ENCODE measurements at regions not wholly inside any gene's neighbourhood (a gene's known extent, or its start where the extent isn't known, plus 50 kb on each side); places are given as distances from the start of the nearest gene placed in this dataset.
A peak's percentile ranks its signal among the peaks of the same experiment; 100 is the strongest.

DNA sequence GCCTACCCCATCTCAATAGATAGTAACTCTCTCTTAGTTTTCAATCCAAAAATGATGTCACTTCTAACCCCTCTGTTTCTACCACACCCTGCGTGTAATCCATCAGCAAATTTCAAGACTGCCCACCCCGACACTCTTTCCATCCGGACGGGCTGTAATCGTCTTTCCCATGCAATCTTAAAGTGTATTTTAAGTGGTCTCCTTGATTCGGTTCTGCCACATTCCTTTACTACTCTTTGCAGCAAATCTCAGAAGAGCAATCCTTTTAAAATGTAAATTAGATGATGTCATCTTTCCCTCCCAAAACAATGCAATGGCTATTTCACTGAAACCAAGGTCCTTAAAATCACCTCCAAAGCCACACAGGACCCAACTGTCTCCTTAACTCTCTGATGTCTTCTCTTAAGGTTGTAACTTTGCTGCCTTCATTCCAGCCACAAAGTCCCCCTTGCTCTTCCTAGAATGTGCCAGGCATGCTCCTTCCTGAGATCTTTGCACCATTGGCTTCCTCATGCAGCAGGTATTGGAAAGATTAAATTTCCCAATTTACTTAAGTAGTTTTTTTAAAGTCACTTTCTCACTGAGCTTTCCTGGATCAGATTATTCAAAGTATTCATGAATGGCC lies 932.5 kb upstream of the WWC1 start:
- no peak for DNase-seq (ENCODE audit: low read depth)
- H3K4me3 ChIP-seq (ENCODE audit: low read length) = no peak overlapping the region
- TF ChIP-seq, protein P1, sequence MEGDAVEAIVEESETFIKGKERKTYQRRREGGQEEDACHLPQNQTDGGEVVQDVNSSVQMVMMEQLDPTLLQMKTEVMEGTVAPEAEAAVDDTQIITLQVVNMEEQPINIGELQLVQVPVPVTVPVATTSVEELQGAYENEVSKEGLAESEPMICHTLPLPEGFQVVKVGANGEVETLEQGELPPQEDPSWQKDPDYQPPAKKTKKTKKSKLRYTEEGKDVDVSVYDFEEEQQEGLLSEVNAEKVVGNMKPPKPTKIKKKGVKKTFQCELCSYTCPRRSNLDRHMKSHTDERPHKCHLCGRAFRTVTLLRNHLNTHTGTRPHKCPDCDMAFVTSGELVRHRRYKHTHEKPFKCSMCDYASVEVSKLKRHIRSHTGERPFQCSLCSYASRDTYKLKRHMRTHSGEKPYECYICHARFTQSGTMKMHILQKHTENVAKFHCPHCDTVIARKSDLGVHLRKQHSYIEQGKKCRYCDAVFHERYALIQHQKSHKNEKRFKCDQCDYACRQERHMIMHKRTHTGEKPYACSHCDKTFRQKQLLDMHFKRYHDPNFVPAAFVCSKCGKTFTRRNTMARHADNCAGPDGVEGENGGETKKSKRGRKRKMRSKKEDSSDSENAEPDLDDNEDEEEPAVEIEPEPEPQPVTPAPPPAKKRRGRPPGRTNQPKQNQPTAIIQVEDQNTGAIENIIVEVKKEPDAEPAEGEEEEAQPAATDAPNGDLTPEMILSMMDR (IDR thresholded peaks at IDR 0.05; ENCODE audit: insufficient read depth, low read depth, low read length, missing control alignments) = no peak

GRCh38 chr5:167361795-167362194 lies 929.6 kb upstream of the WWC1 start:
- H3K4me3 ChIP-seq (ENCODE audit: low read length) = no peak overlapping the region
- DNase-seq (ENCODE audit: low read depth) = no peak
- TF ChIP-seq, protein P1 (IDR thresholded peaks at IDR 0.05; ENCODE audit: insufficient read depth, low read depth, low read length, missing control alignments) = no peak

GRCh38 chr5:167363065-167363464 lies 928.4 kb upstream of the WWC1 start:
- no peak overlapping the region for H3K4me3 ChIP-seq (ENCODE audit: low read length)
- TF ChIP-seq, protein P1 (IDR thresholded peaks at IDR 0.05; ENCODE audit: insufficient read depth, low read depth, low read length, missing control alignments) = no peak
- no peak for DNase-seq (ENCODE audit: low read depth)

GRCh38 chr5:167375125-167375524 lies 916.3 kb upstream of the WWC1 start:
- TF ChIP-seq, protein P1 (IDR thresholded peaks at IDR 0.05; ENCODE audit: insufficient read depth, low read depth, low read length, missing control alignments) = no peak
- H3K4me3 ChIP-seq (ENCODE audit: low read length) = no peak overlapping the region
- DNase-seq (ENCODE audit: low read depth) = no peak

DNA sequence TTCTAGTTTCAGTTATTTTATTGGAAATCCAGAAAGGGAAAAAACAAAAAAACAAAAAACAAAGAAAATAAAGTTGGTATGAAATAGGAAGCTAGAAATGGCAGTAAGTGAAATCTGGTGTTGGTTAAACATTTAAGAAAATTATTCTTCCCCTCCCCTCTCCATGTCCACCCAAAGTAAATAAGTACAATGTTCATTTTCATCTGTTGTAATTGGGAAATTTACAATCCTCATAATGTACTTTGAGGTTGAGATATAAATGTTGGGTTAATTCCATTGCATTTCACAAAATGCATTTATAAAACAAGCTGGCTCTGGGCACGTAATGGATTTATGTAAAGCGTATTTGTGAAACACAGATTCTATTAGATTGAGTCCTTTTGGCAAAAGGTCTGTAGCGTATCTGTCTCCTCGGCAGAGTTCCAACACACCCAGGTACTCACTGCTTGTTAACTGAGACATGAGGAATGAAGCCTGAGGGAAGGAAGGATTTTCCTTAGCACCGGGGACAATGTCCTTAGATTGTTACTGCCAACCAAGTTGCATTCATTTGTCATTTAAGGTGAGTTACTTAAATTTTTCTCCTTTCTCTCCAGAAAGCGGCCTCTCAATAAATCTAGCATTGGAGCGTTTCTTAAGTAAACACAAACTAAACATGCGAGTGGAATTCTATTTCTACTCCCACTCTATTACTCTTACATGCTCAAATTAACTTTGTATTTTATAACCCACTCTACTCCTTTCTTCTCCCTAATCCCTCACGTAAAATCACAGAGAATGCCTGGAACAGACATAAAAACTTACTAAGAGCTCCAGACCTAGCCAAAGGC lies 912.3 kb upstream of the WWC1 start:
- TF ChIP-seq, protein P1 (IDR thresholded peaks at IDR 0.05; ENCODE audit: insufficient read depth, low read depth, low read length, missing control alignments) = no peak

GRCh38 chr5:167381457-167381856 lies 910.0 kb upstream of the WWC1 start:
- no peak overlapping the region for H3K4me3 ChIP-seq (ENCODE audit: low read length)
- DNase-seq (ENCODE audit: low read depth) = no peak
- TF ChIP-seq, protein P1 (IDR thresholded peaks at IDR 0.05; ENCODE audit: insufficient read depth, low read depth, low read length, missing control alignments) = no peak

More for the DNA sequence above, 912.3 kb upstream of the WWC1 start:
- H3K4me3 ChIP-seq (ENCODE audit: low read length) = no peak overlapping the region
- peak; percentile 5 for DNase-seq (ENCODE audit: low read depth)
